Inferior parietal cortex (tissue), 1 donor: ENCODE measurements at regions not wholly inside any gene's neighbourhood (a gene's known extent, or its start where the extent isn't known, plus 50 kb on each side); places are given as distances from the start of the nearest gene placed in this dataset.
A peak's percentile ranks its signal among the peaks of the same experiment; 100 is the strongest.
"Not testable (repeated sequence)": the region's sequence is repeated elsewhere in the genome, so short reads cannot be mapped to it uniquely, and the experiment has no call there.

Experiments
- DNase-seq: peaks from one replicate; pipeline ENCODE4 v3.0.0-alpha.2; 2016; ENCODE audit errors: extremely low spot score

DNA sequence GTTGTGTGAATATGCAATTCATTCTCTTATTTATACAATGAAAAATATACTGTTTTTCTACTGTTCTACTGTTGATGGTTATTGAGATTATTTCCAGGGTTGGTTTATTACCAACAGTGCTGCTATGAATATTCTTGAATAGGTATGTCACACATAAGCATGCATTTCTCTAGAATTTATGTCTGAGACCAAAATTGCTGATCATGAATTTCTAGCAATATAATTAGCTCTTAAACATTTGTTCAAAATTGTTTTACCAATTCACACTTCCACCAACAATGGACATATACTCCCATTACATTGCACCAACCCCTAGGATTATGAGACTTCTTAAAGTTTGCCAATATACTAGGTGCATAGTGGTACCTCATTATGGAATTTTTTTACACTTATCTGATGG is 164.1 kb upstream of the KCNQ5 start:
- DNase-seq, result no peak

DNA sequence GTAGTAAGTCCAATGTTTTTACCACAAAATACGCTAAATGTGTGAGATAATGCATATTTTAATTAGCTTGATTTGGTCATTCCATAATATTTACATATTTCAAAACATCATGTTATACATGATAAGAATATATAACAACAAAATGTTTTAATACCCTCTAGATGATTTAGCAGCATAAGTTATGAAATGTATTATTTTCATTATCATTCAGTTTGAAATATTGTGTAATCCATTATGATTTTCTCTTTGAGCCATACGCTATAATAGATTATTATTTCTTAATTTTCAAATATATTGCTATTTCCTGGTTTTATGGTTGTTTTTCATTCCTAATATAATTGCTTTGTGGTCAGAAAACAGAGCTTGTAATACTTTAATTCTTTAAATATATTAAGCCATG is 163.3 kb upstream of the KCNQ5 start:
- no peak for DNase-seq

DNA sequence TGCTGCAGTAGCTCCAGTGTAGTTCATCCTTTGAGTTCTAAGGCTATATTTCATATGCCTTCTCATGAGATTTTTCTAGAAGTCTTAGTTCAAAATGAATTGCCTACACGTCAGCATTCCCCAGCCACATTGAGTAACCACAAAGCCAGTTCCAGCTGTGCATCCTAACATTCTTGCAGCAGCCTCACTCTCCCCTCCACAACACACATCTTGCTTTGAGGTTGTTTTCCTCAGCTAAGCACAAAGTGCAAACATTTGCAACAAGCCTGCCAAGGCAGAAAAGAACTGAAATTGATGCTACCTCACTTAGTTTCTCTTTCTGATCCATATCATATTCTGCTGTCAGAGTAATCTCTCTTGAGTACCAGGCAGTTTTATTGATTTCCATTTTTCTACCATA is 160.7 kb upstream of the KCNQ5 start:
- no peak for DNase-seq

DNA sequence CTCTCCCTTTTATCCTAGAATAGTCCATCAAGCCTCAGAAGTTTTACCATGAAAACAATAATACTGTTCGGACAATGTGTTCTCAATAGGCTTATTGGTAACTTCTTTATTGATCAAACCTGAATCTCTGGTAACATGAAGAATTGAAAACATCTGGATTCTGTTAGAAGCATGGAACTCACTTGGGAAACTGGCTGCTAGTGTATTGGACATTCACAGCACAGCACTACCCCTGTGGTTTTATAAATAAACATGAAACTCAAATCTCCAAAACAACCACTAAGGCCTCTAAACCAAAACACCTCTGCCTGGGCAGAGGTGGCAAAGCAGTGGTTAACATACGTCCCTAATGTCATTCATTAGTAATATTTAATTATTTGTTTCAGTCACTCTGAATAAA is 157.6 kb upstream of the KCNQ5 start:
- DNase-seq, result no peak

- DNase-seq, result peak; percentile 46
Measured at GRCh38 chr6:72464791-72465691, 156.8 kb upstream of the KCNQ5 start.

DNA sequence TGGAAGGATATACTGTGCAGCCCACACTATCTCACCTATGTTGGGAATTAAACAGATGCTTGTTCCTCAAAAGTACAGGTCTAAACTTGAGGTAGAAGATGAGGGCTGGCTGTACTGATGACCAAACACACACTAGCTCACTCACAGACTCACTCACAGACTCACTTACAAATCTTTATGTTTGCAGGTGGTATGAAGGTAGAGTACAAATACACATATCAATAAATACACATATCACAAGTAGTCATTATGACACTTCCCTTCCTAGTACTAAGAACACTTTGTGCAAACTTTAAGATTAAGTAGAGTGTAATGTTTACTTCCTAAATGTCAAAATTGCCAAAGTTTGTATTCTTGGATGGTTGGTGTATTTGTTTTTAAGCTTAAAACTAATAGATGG is 155.4 kb upstream of the KCNQ5 start:
- DNase-seq, result no peak

- peak; percentile 66 for DNase-seq
Measured at GRCh38 chr6:72466971-72467566, 154.8 kb upstream of the KCNQ5 start.

DNA sequence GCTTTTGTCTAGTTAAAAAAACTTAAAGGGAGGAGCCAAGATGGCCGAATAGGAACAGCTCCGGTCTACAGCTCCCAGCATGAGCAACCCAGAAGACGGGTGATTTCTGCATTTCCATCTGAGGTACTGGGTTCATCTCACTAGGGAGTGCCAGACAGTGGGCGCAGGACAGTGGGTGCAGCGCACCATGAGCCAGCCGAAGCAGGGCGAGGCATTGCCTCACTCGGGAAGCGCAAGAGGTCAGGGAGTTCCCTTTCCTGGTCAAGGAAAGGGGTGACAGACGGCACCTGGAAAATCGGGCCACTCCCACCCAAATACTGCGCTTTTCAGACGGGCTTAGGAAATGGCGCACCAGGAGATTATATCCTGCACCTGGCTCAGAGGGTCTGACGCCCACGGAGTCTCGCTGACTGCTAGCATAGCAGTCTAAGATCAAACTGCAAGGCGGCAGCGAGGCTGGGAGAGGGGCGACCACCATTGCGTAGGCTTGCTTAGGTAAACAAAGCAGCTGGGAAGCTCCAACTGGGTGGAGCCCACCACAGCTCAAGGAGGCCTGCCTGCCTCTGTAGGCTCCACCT is 152.4 kb upstream of the KCNQ5 start:
- not testable (repeated sequence) for DNase-seq

GRCh38 chr6:72476051-72476450 is 145.8 kb upstream of the KCNQ5 start:
- no peak for DNase-seq

DNA sequence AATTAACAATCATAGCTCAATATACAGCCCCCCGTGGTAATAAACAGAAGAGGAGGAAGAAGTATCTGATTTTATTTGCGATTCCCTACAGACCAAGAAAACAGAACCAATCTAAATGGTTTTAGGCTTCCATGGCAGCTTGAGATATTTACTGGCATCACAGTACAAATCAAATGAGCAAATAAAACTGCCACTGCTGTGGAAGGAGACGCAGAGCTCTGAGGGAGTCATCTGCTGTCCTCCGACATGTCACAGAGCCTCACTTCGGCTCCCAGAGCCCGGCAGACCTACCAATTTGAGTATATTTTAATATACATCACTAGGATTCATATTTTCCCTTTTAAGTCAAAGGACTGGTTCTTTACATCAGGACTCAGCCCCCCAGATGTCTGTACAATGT is 145.2 kb upstream of the KCNQ5 start:
- DNase-seq, result no peak

DNA sequence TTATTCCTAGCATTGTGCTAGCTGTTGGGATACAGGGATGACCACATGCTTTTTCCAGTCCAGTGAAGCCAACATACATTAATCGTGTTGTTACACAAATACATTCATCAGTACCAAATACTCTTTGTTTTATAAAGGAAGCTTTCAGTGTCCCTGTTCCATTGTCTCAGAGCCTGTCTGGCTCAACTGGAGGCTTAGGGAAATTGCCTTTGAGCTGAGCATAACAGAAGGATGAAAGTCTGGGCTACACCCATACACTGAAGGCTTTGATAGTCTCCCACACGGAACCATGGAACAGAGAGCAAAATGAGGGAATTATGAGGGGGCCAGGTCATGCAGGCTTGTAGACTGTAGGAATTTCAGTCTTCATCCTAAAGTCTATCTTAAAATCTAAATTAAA is 126.4 kb upstream of the KCNQ5 start:
- DNase-seq, result no peak

GRCh38 chr6:72497186-72497585 is 124.7 kb upstream of the KCNQ5 start:
- DNase-seq, result no peak

DNA sequence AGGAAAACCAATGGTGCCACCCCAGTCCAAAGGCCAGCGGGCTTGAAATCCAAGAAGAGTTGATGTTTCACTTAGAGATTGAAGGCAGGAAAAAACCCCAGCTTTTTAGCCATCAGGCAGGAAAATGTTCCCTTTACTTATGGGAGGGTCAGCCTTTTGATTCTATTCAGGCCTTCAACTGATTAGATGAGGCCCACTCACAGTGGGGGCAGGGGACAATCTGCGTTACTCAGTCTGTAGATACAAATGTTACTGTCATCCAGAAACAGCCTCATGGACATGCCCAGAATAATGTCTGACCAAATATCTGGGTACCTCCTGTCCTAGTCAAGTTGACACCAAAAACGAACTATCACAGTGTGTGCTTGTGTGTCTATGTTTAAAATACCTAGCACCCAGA is 121.2 kb upstream of the KCNQ5 start:
- no peak for DNase-seq

GRCh38 chr6:72504406-72504805 is 117.5 kb upstream of the KCNQ5 start:
- no peak for DNase-seq

GRCh38 chr6:72505446-72505845 is 116.4 kb upstream of the KCNQ5 start:
- no peak for DNase-seq

DNA sequence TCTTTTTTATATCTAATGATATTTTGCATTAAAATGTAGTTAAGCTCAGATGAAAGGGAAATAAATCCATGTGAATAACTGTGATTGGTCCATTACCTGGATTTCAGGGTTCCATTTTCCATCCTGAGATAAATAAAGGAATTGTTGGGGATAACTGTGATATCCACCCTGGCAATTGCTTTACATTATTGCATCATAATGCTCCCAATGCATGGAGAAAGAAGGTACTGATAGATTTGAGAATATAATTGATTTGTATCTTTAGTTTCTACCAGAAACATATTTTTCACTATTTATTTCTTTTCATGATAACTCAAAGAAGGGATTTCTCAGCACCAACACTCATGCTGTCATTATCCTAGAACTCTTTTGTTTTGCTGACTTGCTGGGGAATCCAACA is 102.0 kb upstream of the KCNQ5 start:
- no peak for DNase-seq

DNA sequence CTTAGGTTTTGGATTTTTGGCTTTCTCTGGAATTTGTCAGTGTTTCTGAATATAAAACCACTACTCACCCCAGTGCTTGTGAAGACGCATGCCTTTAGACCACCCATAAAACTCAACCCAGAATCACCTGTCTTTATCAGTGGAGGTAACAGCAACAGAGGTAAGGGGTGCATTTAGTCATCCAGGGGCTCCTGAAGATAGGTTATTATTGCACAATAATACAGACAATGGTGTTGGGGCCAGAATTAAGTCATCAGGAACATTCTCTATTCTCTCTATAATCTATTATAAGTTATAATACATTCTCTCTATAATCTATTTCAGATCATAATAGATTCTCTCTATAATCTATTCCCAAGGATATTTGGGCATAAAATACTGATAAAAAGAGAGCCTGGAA is 100.2 kb upstream of the KCNQ5 start:
- no peak for DNase-seq

- no peak for DNase-seq
Measured at GRCh38 chr6:72522735-72523141, 99.1 kb upstream of the KCNQ5 start.

DNA sequence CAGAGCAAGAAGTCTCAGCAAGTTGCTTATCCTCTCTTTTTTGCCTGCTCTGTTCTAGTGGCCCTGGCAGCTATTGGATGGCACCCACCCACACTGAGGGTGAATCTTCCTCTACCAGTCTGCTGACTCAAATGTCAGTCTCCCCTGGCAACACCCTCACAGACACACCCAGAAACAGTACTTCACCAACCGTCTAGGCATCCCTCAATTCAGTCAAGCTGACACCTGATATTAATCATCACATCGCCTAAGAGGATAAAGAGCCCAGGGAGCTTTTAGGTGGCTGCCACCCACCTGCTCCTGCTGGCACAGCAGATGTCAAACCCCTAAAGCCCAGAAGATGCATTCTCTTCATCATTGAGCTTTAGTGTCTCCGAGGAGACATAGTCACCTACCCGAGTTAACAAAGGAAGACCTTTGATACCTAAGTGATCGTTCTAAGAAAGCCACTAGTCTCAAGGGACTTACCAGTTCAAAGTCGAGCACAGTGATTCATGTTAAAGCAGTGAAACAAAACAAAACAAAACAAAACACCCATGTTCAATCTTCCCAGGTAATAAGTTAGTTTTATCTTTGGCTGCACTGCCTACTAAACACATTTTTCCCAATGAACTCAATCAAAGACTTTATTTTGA is 97.7 kb upstream of the KCNQ5 start:
- DNase-seq, result no peak

DNA sequence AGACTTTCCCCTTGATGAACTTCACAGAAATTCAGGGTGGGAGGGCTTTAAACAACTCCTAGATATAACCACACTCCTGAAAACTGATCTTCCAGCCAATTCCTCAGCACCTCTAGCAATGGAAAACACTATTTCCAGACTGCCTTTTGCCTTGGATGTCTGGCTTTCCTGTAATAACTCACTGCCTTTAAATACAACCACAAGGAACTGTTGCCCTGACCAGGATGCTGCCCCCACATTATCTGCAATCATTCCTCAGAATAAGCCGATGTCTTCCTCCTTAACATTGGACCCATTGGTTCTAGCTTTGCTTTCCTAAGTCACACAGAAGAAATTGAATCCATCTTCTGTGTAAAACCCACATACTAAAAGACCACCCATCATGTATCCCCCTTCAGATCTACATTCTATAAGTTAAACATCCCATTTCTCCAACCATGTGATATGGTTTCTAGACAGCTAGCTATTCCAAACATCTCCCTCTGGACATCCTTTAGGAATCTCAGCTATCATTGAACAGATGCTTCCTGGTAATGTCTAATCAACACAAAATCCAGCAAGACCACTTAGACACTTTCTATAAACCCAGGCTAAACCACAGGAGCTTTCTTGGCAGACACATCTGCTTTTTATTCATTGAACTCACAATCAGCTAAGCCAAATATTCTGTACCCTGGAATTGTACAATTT is 95.9 kb upstream of the KCNQ5 start:
- DNase-seq, result no peak

DNA sequence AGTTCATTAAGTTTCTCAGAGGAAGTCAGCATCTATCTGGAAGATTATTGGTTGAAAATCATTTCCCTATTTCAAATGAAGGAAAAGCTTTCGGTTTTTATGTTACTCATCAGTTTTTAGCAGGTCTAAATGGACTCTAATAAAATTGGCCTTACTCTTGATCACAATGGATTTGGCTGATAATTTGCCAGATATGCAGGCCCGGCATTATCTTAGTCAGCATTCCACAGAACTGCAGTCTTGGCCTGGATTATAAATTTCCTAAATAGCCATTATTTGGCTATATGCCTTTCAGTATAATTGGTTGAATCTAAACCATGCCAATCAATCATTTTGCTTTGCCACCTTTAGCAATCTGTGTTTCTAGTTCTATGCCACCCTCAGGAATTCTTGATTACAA is 91.7 kb upstream of the KCNQ5 start:
- DNase-seq, result no peak

GRCh38 chr6:72530750-72531149 is 91.1 kb upstream of the KCNQ5 start:
- no peak for DNase-seq
